Activated naive CD8-positive, alpha-beta T cell treated with anti-CD3 and anti-CD28 coated beads, Interleukin-2, amount 10 ng/mL, durations not matched to agents 7 days and 5 days (primary cell): ENCODE measurements at regions not wholly inside any gene's neighbourhood (a gene's known extent, or its start where the extent isn't known, plus 50 kb on each side); places are given as distances from the start of the nearest gene placed in this dataset.
"Not testable (repeated sequence)": the region's sequence is repeated elsewhere in the genome, so short reads cannot be mapped to it uniquely, and the experiment has no call there.

Experiments
- ATAC-seq: fragments of 150-1000 bp; cut with Tn5 transposase; one replicate; pipeline ENCODE4 v1.10.0; 2021; ENCODE audit warnings: low read depth, moderate library complexity
- POLR2A ChIA-PET: fragments of 350-600 bp; sonication (Branson Sonifier 250); formaldehyde crosslinking; loops from one replicate; lab custom pipeline; 2021; ENCODE audit warnings: antibody characterized with exemption; lab: Charles Lee
- DNase-seq: peaks from one replicate; pipeline ENCODE4 v3.0.0; 2021
- H3K27ac Mint-ChIP-seq: one replicate; pipeline ENCODE4 v1.8.0; 2022; ENCODE audit warnings: mild to moderate bottlenecking, mixed read lengths
- H3K27me3 Mint-ChIP-seq: one replicate; pipeline ENCODE4 v1.8.0; 2022; ENCODE audit warnings: mild to moderate bottlenecking, moderate library complexity, mixed read lengths
- H3K36me3 Mint-ChIP-seq: one replicate; pipeline ENCODE4 v1.8.0; 2021; ENCODE audit warnings: mild to moderate bottlenecking, mixed read lengths
- H3K4me1 Mint-ChIP-seq: one replicate; pipeline ENCODE4 v1.8.0; 2021; ENCODE audit warnings: mixed read lengths
- H3K4me3 Mint-ChIP-seq: one replicate; pipeline ENCODE4 v1.8.0; 2022; ENCODE audit warnings: mild to moderate bottlenecking, moderate library complexity, mixed read lengths
- H3K9me3 Mint-ChIP-seq: one replicate; pipeline ENCODE4 v1.8.0; 2021; ENCODE audit warnings: mixed read lengths

- Mint-ChIP-seq H3K4me3 (no peak overlapping the region), H3K27me3 (no peaks in the 10 kb centered on the region), H3K9me3 (peaks cover 2% of the 10 kb centered on the region), H3K27ac (no peak overlapping the region), H3K36me3 (no peaks in the 10 kb centered on the region), H3K4me1 (no peaks in the 10 kb centered on the region)
- ATAC-seq, result no peak
- no peak for DNase-seq
- POLR2A ChIA-PET, result no interaction called here
These were observed 78.4 kb upstream of the EMX2 start for GRCh38 chr10:117464176-117464575.

GRCh38 chr10:117463545-117463920, 79.0 kb upstream of the EMX2 start:
- DNase-seq (no peak), ATAC-seq (no peak)
- H3K9me3 Mint-ChIP-seq, result peaks cover 2% of the 10 kb centered on the region
- POLR2A ChIA-PET, result no interaction called here
- H3K4me1 Mint-ChIP-seq, result no peaks in the 10 kb centered on the region
- no peak overlapping the region for H3K27ac Mint-ChIP-seq
- H3K36me3 Mint-ChIP-seq, result no peaks in the 10 kb centered on the region
- no peaks in the 10 kb centered on the region for H3K27me3 Mint-ChIP-seq
- H3K4me3 Mint-ChIP-seq, result no peak overlapping the region

GRCh38 chr10:117462816-117463544, 79.6 kb upstream of the EMX2 start:
- ATAC-seq (no peak), DNase-seq (no peak)
- H3K27me3 Mint-ChIP-seq, result no peaks in the 10 kb centered on the region
- peaks cover 2% of the 10 kb centered on the region for H3K9me3 Mint-ChIP-seq
- POLR2A ChIA-PET, result no interaction called here
- no peak overlapping the region for H3K27ac Mint-ChIP-seq
- H3K4me1 Mint-ChIP-seq, result no peaks in the 10 kb centered on the region
- H3K4me3 Mint-ChIP-seq, result no peak overlapping the region
- H3K36me3 Mint-ChIP-seq, result no peaks in the 10 kb centered on the region

- no peak for DNase-seq
- POLR2A ChIA-PET, result no interaction called here
- H3K9me3 Mint-ChIP-seq, result peaks cover 2% of the 10 kb centered on the region
- ATAC-seq, result no peak
- no peak overlapping the region for H3K4me3 Mint-ChIP-seq
- no peaks in the 10 kb centered on the region for H3K4me1 Mint-ChIP-seq
- H3K36me3 Mint-ChIP-seq, result no peaks in the 10 kb centered on the region
- H3K27me3 Mint-ChIP-seq, result no peaks in the 10 kb centered on the region
- H3K27ac Mint-ChIP-seq, result no peak overlapping the region
These were observed 80.1 kb upstream of the EMX2 start for GRCh38 chr10:117462424-117462792.

DNA sequence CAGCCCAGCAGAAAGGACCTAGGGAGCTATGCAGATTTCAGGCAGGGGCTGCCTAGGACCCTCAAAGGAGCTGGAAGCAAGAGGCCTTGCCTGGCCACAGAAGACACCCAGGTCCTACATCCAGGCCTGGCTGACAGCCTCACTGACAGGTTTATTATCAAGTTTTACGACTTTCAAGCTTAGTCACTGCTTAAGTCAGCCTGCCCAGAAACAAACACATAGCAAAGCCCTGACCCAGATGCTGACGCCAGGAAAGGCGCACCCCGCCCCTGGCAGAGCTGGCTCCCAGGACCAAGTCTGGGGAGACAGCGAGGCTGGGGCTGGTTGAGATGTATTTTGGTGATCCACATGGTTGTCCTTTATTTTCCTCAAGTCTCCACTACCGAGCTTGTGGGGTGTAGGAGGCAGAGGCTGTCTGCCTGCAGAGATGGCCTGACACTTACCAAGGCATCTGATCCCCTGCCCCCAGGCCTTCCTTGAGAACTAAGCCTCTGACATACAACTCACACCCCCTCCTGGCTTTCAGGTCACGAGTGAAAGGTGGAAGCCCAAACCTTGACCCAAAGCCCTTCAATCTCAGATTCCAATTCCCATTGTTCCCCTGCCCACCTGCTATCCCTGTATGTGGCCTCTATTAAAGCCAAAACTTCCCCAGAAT, 80.7 kb upstream of the EMX2 start:
- Mint-ChIP-seq H3K4me3 (no peak overlapping the region), H3K36me3 (no peaks in the 10 kb centered on the region), H3K27me3 (no peaks in the 10 kb centered on the region), H3K4me1 (no peaks in the 10 kb centered on the region), H3K27ac (no peak overlapping the region), H3K9me3 (peaks cover 2% of the 10 kb centered on the region)
- no peak for ATAC-seq
- POLR2A ChIA-PET, result no interaction called here
- DNase-seq, result no peak

GRCh38 chr10:117460846-117461765, 81.4 kb upstream of the EMX2 start:
- POLR2A ChIA-PET, result no interaction called here
- H3K4me3 Mint-ChIP-seq, result no peak overlapping the region
- H3K4me1 Mint-ChIP-seq, result no peaks in the 10 kb centered on the region
- DNase-seq (no peak), ATAC-seq (no peak)
- no peaks in the 10 kb centered on the region for H3K36me3 Mint-ChIP-seq
- no peak overlapping the region for H3K27ac Mint-ChIP-seq
- peaks cover 2% of the 10 kb centered on the region for H3K9me3 Mint-ChIP-seq
- H3K27me3 Mint-ChIP-seq, result peaks cover 2% of the 10 kb centered on the region

GRCh38 chr10:117458571-117458970, 83.3 kb upstream of the PDZD8 start:
- Mint-ChIP-seq H3K4me3 (no peak overlapping the region), H3K36me3 (no peaks in the 10 kb centered on the region), H3K4me1 (no peaks in the 10 kb centered on the region), H3K27me3 (peaks cover 7% of the 10 kb centered on the region), H3K27ac (no peak overlapping the region), H3K9me3 (no peaks in the 10 kb centered on the region)
- no peak for DNase-seq
- POLR2A ChIA-PET, result no interaction called here
- no peak for ATAC-seq

GRCh38 chr10:117457932-117458331, 82.7 kb upstream of the PDZD8 start:
- peaks cover 7% of the 10 kb centered on the region for H3K27me3 Mint-ChIP-seq
- POLR2A ChIA-PET, result no interaction called here
- no peak overlapping the region for H3K4me3 Mint-ChIP-seq
- H3K36me3 Mint-ChIP-seq, result no peaks in the 10 kb centered on the region
- DNase-seq (no peak), ATAC-seq (no peak)
- no peaks in the 10 kb centered on the region for H3K4me1 Mint-ChIP-seq
- no peak overlapping the region for H3K27ac Mint-ChIP-seq
- peaks cover 1% of the 10 kb centered on the region for H3K9me3 Mint-ChIP-seq

GRCh38 chr10:117457071-117457810, 82.0 kb upstream of the PDZD8 start:
- Mint-ChIP-seq H3K36me3 (no peaks in the 10 kb centered on the region), H3K9me3 (peaks cover 1% of the 10 kb centered on the region), H3K4me3 (no peak overlapping the region), H3K4me1 (no peaks in the 10 kb centered on the region), H3K27ac (no peak overlapping the region), H3K27me3 (peaks cover 7% of the 10 kb centered on the region)
- DNase-seq (no peak), ATAC-seq (no peak)
- POLR2A ChIA-PET, result no interaction called here

DNA sequence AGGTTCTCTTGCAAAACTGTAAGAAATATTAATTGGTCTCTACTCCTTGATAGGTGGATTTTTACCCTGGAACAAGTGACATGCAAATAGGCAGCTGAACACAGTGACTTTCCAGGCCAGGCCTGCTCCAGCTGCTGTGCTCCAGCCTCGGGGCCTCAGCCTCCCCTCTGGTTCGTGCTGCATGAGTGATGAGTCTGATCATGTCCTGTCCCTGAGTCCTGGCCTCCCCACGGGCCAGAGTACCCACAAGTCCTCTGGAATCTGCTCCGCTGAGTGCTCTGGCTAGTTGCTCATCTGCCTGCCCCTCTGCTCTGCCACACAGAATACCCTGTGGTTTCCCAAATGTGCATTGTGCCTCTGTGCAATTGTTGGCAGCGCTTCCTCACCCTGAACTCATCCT, 80.1 kb upstream of the PDZD8 start:
- no peak for ATAC-seq
- H3K27ac Mint-ChIP-seq, result no peak overlapping the region
- POLR2A ChIA-PET, result no interaction called here
- no peaks in the 10 kb centered on the region for H3K4me1 Mint-ChIP-seq
- H3K27me3 Mint-ChIP-seq, result peaks cover 7% of the 10 kb centered on the region
- no peaks in the 10 kb centered on the region for H3K36me3 Mint-ChIP-seq
- no peak overlapping the region for H3K4me3 Mint-ChIP-seq
- H3K9me3 Mint-ChIP-seq, result peaks cover 1% of the 10 kb centered on the region
- DNase-seq, result no peak

- no peak for ATAC-seq
- Mint-ChIP-seq H3K9me3 (peaks cover 1% of the 10 kb centered on the region), H3K4me3 (no peak overlapping the region), H3K27ac (no peak overlapping the region), H3K4me1 (no peaks in the 10 kb centered on the region), H3K27me3 (peaks cover 7% of the 10 kb centered on the region), H3K36me3 (no peaks in the 10 kb centered on the region)
- POLR2A ChIA-PET, result no interaction called here
- no peak for DNase-seq
These were observed 79.3 kb upstream of the PDZD8 start for GRCh38 chr10:117454502-117454901.

GRCh38 chr10:117453484-117453883, 78.2 kb upstream of the PDZD8 start:
- POLR2A ChIA-PET, ATAC-seq, H3K27ac Mint-ChIP-seq, DNase-seq, H3K4me1 Mint-ChIP-seq, H3K9me3 Mint-ChIP-seq, H3K27me3 Mint-ChIP-seq, H3K4me3 Mint-ChIP-seq, H3K36me3 Mint-ChIP-seq: not testable (repeated sequence)

DNA sequence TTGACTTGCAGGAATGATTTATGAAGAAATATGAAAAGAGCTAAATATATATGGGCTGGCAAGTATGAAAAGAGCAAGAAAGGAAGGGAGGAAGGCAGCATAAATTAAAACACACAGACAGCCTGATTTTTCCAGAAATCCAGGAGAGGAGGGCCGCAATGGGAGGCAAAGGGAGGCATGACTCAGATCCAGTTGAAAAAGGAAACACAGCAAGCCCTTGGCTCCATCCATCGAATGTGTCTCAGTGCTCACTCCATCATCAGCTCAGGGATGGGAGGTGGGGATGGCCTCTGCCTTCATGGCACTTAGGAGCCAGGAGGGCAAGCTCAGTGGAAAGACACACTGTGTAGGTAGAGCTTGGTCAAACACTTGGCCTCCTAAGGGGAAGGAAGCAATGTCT, 75.7 kb upstream of the PDZD8 start:
- H3K9me3 Mint-ChIP-seq, result peaks cover 13% of the 10 kb centered on the region
- DNase-seq, result no peak
- H3K36me3 Mint-ChIP-seq, result no peaks in the 10 kb centered on the region
- H3K4me3 Mint-ChIP-seq, result no peak overlapping the region
- ATAC-seq, result no peak
- H3K27me3 Mint-ChIP-seq, result peaks cover 6% of the 10 kb centered on the region
- POLR2A ChIA-PET, result no interaction called here
- H3K4me1 Mint-ChIP-seq, result no peaks in the 10 kb centered on the region
- H3K27ac Mint-ChIP-seq, result no peak overlapping the region
